ENCODE measurements at regions not wholly inside any gene's neighbourhood (a gene's known extent, or its start where the extent isn't known, plus 50 kb on each side); places are given as distances from the start of the nearest gene placed in this dataset.
A peak's percentile ranks its signal among the peaks of the same experiment; 100 is the strongest.

DNA sequence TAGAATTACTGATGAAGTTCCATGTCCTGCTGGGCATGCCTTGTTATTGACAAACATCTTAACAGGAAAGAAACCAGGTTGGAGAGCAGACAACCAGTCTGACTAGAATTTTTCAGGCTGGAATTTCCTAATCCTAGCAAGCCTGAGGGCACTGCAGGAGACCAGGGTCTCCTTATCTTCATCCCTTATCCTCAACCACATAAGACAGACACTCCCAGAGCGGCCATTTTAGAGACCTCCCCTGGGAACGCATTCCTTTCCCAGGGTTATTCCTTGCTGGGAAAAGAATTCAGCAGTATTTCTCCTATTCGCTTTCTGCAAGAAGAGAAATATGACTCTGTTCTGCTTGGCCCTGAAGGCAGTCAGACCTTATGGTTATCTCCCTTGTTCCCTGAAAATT, 803.7 kb downstream of the GRIK2 start:
- Histone ChIP-seq H3K4me2 (replicated peaks; ENCODE audit: low read depth, low read length, poor library complexity, severe bottlenecking) (no peak overlapping the region), H3K4me3 (ENCODE audit: control extremely low read depth in 1 of 5, extremely low read depth in 1 of 5, insufficient read depth in 1 of 5, low read depth in 2 of 5, low read length in 4 of 5) (no peak overlapping the region), H3K9me3 (ENCODE audit: control extremely low read depth in 1 of 3, control insufficient read depth in 2 of 3, insufficient read depth in 1 of 3, low read length in 2 of 3) (peaks cover 0 to 15% (median 4%) of the 10 kb centered on the region in 3 donors), H3K27ac (ENCODE audit: low read length in 2 of 2) (no peak overlapping the region), H3K27me3 (replicated peaks in 1 of 4; ENCODE audit: control extremely low read depth in 1 of 4, control insufficient read depth in 3 of 4, insufficient read depth in 4 of 4, low read length in 3 of 4) (no peaks in the 10 kb centered on the region), H3K4me1 (ENCODE audit: control insufficient read depth in 2 of 2, insufficient read depth in 2 of 2, low read length in 2 of 2) (no peaks in the 10 kb centered on the region), H3K36me3 (replicated peaks in 1 of 2; ENCODE audit: control extremely low read depth in 1 of 2, control insufficient read depth in 1 of 2, extremely low read depth in 1 of 2, insufficient read depth in 2 of 2, low read length in 1 of 2) (no peaks in the 10 kb centered on the region), H2AFZ (ENCODE audit: insufficient read depth, low read depth, low read length, poor library complexity, severe bottlenecking) (no peak overlapping the region), H3K9ac (ENCODE audit: low read length) (no peak overlapping the region), H3K79me2 (ENCODE audit: control insufficient read depth, insufficient read depth, low read length) (no peaks in the 10 kb centered on the region), H4K20me1 (ENCODE audit: control insufficient read depth, insufficient read depth, low read length, poor library complexity, severe bottlenecking) (no peaks in the 10 kb centered on the region)
- DNase-seq: peak; percentile 4
- no peaks in the 10 kb centered on the region for H3K4me1 Mint-ChIP-seq
- H3K27me3 Mint-ChIP-seq: no peaks in the 10 kb centered on the region
- no peak overlapping the region for H3K27ac Mint-ChIP-seq
- ChIA-PET POLR2A (no interaction called here), CTCF (no interaction called here)
- ATAC-seq (ENCODE audit: low read depth): no peak
- H3K4me3 Mint-ChIP-seq: no peak overlapping the region
- TF ChIP-seq, protein P1, sequence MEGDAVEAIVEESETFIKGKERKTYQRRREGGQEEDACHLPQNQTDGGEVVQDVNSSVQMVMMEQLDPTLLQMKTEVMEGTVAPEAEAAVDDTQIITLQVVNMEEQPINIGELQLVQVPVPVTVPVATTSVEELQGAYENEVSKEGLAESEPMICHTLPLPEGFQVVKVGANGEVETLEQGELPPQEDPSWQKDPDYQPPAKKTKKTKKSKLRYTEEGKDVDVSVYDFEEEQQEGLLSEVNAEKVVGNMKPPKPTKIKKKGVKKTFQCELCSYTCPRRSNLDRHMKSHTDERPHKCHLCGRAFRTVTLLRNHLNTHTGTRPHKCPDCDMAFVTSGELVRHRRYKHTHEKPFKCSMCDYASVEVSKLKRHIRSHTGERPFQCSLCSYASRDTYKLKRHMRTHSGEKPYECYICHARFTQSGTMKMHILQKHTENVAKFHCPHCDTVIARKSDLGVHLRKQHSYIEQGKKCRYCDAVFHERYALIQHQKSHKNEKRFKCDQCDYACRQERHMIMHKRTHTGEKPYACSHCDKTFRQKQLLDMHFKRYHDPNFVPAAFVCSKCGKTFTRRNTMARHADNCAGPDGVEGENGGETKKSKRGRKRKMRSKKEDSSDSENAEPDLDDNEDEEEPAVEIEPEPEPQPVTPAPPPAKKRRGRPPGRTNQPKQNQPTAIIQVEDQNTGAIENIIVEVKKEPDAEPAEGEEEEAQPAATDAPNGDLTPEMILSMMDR (IDR thresholded peaks at IDR 0.05): no peak
- TF ChIP-seq EZH2 (IDR thresholded peaks at IDR 0.05; ENCODE audit: borderline replicate concordance, insufficient read depth, low read depth, low read length, poor library complexity, severe bottlenecking): no peak
- intact Hi-C loops (cut with micrococcal nuclease): no loop called here
- WGBS (ENCODE audit: insufficient coverage): 96% methylated on average over 3 of the region's 3 CpGs
- H3K9me3 Mint-ChIP-seq (ENCODE audit: insufficient read depth): peaks cover 16% of the 10 kb centered on the region

- DNase-seq: no peak
- no peaks in the 10 kb centered on the region for H3K27me3 ChIP-seq (replicated peaks in 1 of 4; ENCODE audit: control extremely low read depth in 1 of 4, control insufficient read depth in 3 of 4, insufficient read depth in 4 of 4, low read length in 3 of 4)
- H3K27ac ChIP-seq (ENCODE audit: low read length in 2 of 2): no peak overlapping the region
- no peak overlapping the region for H3K9ac ChIP-seq (ENCODE audit: low read length)
- no CpG with 5 or more reads among the region's 3 CpGs for WGBS (ENCODE audit: insufficient coverage)
- CTCF ChIA-PET: no interaction called here
- ATAC-seq (ENCODE audit: low read depth): no peak
- POLR2A ChIA-PET: no interaction called here
- Mint-ChIP-seq H3K27ac (no peak overlapping the region), H3K4me3 (no peak overlapping the region), H3K9me3 (ENCODE audit: insufficient read depth) (no peaks in the 10 kb centered on the region), H3K4me1 (no peaks in the 10 kb centered on the region), H3K27me3 (no peaks in the 10 kb centered on the region)
- no peaks in the 10 kb centered on the region for H3K9me3 ChIP-seq (ENCODE audit: control extremely low read depth in 1 of 3, control insufficient read depth in 2 of 3, insufficient read depth in 1 of 3, low read length in 2 of 3)
- no peaks in the 10 kb centered on the region for H4K20me1 ChIP-seq (ENCODE audit: control insufficient read depth, insufficient read depth, low read length, poor library complexity, severe bottlenecking)
- no peak overlapping the region for H3K4me2 ChIP-seq (replicated peaks; ENCODE audit: low read depth, low read length, poor library complexity, severe bottlenecking)
- TF ChIP-seq, protein P1 (IDR thresholded peaks at IDR 0.05): no peak
- intact Hi-C loops (cut with micrococcal nuclease): no loop called here
- no peaks in the 10 kb centered on the region for H3K79me2 ChIP-seq (ENCODE audit: control insufficient read depth, insufficient read depth, low read length)
- H2AFZ ChIP-seq (ENCODE audit: insufficient read depth, low read depth, low read length, poor library complexity, severe bottlenecking): no peak overlapping the region
- H3K4me1 ChIP-seq (ENCODE audit: control insufficient read depth in 2 of 2, insufficient read depth in 2 of 2, low read length in 2 of 2): no peaks in the 10 kb centered on the region
- H3K36me3 ChIP-seq (replicated peaks in 1 of 2; ENCODE audit: control extremely low read depth in 1 of 2, control insufficient read depth in 1 of 2, extremely low read depth in 1 of 2, insufficient read depth in 2 of 2, low read length in 1 of 2): no peaks in the 10 kb centered on the region
- H3K4me3 ChIP-seq (ENCODE audit: control extremely low read depth in 1 of 5, extremely low read depth in 1 of 5, insufficient read depth in 1 of 5, low read depth in 2 of 5, low read length in 4 of 5): no peak overlapping the region
These were observed 810.8 kb downstream of the GRIK2 start for GRCh38 chr6:102204351-102204750.

Measured in B cell (primary cell).